EH (cell line): ENCODE measurements at regions not wholly inside any gene's neighbourhood (a gene's known extent, or its start where the extent isn't known, plus 50 kb on each side); places are given as distances from the start of the nearest gene placed in this dataset.
A peak's percentile ranks its signal among the peaks of the same experiment; 100 is the strongest.

ENCODE experiments used
- DNase-seq: peaks from one replicate; pipeline ENCODE4 v3.0.0-alpha.2; 2015; ENCODE audit warnings: low read depth

DNA sequence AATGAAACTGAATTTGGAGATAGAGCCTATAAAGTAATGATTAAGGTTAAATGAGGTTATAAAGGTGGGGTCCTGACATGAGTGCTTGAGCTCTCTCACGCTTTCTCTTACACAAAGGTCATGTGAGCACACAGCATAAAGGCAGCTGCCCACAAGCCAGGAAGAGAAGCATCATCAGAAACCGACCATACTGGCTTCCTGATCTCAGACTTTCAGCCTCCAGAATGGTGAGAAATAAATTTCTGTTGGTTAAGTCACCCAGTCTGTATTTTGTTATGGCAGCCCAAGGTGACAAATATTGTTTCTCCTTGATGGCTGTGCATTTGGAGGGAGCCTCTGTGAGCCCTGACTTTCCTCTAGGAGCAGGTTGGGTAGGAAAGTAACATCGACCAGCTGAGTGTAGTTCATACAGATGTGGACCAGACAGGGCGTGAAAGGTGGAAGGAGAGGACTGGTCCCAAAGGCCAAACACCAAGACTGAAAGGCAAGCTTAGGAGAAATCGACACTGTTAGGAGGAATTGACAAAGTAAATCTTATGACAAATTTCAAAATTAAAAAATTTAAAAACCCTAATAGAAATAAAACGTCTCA lies 97.6 kb upstream of the SLC38A2 start:
- no peak for DNase-seq

DNA sequence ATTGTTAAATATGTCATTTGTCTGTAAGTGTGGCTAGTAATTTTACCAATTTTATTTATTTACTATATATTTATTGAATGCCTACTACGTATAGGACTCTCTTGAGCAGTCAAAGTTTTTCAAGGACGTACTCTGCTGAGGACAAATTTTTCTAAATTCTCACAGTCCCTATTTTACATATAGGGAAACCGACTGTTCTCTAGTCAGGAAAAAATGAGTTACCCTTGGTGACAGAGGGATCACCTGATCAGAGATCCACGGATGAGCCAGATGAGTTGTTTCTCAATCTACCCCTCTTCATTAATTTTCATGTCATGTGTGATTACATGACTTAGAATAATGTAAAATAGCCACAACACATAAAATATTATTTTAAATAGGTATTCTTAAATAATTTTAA lies 96.2 kb upstream of the SLC38A2 start:
- no peak for DNase-seq

DNA sequence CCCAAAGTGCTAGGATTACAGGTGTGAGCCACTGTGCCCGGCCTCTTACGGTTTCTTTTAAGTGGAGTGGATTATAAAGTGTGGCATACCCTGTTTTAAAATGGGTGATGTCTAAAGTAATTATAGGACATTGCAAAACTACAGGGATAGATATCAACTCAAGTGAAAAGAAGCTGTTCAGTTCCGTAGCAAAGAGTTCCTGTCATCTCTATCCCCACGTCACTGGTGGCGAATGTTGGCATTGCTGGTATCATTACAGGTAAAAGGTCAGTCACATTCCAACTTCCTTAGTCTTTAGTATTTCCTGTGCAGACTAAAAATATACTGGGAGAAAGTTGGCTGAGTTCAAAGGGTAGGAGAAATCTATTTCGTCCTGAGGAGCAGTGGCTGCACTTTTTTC lies 95.6 kb upstream of the SLC38A2 start:
- no peak for DNase-seq

DNA sequence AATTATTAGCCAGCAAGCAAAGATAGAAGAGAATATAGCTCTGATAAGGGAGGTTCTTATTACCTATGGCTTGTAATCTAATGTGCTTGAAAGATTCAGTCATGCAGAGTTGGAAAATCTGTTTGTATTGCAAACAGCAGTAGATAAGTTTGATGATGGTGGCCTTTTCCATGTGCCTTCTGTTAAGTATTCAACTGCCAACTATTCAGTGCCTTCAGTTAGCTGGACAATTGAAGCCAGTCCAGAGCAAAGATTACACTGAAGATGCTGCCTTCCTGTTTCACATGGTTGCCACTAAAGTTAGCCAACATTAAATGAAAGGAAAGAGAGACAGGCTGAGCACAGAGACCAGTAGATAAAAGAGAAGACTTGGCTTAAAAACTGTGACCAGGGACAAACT lies 92.7 kb upstream of the SLC38A2 start:
- no peak for DNase-seq

DNA sequence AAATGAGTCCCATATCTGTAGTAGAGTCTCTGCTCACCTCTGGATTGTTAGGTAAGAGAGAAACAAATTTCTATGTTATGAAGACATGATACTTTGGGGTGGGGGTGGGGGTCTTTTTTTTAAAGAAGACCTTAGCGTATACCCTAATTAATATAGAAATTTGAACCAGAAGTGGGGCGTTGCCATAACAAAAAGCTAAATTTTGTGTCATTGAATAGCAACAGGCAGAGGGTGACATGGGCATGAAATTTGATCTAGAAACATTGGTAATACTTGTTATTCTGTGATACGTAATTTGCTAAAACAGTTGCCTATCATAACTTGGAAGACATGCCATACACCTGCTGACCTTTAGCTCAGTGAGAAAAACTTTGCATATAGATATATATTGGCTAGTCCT lies 92.3 kb upstream of the SLC38A2 start:
- DNase-seq, result no peak

DNA sequence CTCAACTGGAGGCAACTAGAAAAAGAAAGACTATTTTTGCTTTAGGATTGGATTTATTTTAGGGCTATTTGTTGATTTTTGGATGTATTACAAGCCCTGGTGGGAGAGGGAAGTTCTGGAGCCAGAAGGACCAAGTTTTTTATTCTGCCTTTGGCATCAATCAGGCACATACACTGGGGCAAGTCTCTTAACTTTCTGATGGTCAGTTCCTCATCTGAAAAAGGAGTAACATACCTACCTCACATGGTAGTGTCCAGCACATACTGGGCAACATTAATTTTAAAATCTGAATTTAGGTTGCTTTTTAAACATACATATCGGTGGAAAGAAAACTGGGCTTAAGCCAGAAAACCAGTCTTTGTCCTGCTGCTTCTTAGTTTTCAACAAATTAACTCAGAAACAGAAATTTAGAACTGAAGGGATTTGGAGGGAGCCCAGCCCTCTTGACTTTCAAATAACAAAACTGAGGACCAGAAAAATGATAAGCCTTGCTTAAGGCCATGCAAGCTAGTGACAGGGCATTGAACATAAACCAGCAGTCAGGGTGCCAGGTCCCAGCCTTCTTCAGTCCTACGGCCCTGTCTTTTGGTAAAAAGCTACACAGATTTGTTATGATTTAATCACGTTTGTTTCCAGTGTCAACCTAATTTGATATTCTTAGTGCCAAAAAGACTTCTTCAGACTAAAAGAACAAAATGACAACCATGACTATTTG lies 90.2 kb upstream of the SLC38A2 start:
- DNase-seq, result no peak

DNA sequence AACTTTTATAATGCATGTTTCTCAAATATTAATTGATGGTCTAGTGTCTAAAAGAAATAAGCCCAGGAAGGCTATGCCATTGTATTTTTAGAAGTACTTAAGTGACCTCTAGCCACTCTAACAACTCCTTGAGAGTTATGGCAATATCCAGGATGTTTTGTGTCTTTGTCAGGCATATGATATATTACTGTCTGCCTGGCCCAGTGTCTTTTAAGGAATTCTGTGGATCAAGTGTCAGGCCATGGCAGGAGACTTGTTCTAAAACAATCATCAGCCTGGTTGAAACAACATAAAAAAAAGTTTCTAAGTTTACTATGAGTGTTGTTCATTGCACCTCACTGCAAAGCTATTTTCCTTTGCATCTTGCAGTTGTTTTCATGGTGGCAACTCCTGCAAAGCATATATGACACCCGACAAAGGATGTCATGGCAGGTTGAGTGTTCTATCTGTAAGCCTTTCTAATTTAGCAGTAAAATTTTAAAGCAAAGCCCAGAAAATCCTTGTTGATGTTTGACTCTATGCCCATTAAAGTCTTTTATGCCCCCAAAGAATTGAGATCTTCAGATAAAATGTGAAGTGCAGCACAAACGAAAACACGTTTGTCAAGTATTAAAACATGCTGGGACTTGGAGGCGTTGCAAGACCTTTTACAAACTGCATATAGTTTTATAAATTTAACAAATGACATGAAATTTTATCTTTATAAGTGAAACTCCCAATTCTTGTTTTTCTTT lies 89.5 kb upstream of the SLC38A2 start:
- DNase-seq, result peak; percentile 70

DNA sequence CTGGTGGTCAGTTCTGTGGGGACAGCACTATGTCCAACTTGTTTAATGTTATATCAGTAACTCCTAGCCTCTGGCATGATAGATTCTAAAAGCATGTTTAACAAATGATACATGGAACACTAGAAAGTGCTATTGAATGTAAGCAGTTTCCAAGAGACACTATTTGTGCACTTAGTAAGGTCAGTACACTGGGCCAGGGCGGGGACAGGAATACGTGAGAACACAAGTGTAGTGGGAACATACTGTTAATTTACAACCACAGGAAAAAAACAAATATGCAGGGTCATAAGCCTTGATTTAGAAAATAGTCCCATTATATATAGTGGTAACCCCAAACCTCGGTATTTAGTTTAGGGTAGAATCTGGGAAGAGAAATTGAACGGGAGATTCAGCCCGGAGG lies 88.9 kb upstream of the SLC38A2 start:
- DNase-seq, result no peak

DNA sequence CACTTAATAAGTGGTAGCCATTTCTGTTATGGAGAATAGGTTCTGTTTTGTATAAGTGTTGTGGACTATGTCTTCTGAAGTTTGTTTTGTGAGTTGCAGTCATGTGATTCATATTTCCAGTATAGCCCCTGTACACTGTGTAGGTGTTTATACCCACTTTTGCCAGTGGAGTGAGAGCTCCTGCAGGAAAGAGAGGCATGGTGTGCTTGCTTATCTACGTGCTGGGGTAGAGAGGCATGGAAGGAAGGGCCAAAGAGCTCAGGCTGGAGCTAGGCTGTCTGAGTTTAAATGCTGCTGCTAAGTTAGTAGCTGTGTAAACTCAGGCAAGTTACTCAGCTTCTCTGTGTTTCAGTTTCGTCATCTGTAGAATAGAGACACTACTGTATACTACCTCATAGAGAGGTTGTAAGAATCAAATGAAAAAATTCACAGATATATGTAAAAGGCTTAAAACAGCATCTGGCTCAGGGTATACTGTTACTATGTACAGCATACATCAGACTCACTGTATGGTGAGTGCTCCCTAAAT lies 88.2 kb upstream of the SLC38A2 start:
- no peak for DNase-seq

DNA sequence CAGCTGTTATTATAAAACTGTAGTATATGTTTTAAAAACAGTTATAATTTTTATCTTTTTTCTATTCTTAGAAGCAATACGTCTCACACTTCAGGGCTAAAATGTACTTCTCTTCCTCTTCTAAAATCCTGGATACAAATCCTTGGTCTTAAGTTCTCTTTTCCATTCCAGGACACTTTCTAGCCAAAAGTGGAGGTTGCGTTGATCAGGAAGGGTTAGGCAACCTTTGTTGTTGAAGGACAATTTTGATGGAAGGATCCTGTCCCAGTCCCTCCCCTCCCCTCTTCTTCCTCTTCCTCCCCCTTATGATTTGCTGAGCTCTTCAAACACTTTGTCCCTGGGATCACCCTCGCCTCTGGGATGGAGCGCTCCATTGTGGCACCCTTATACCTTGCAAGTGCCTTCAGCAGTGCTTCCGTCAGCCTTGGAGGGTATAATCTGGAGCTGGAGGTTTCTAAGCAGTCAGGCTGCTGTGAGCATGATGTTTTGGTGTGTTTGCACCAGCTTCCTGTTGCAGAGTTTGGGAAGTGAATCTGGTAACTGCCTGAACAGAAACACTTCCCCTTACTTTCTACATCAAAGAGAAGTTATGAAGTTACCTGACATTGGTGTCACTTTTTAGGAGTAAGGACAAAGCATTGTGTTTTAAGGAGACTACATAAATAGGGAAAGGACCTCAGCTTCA lies 87.4 kb upstream of the SLC38A2 start:
- no peak for DNase-seq

DNA sequence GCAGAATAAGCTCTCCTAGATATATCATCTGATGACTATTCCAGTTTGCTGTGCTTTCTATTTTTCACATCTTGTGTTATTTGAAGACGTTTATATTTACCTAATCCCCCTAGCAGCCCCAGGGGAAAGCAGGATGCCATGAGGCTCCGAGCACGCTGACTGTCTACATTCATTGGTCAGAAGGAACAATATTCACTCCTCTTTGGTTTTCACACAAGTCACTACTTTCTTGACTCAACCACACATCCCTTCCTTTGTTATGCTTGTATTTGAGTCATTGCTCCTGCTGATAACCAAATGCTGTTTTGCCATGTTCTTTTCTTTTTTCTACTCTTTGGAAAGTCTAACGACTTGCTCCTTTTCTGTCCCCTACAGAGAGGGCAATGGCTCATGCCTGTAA lies 86.5 kb upstream of the SLC38A2 start:
- peak; percentile 79 for DNase-seq

DNA sequence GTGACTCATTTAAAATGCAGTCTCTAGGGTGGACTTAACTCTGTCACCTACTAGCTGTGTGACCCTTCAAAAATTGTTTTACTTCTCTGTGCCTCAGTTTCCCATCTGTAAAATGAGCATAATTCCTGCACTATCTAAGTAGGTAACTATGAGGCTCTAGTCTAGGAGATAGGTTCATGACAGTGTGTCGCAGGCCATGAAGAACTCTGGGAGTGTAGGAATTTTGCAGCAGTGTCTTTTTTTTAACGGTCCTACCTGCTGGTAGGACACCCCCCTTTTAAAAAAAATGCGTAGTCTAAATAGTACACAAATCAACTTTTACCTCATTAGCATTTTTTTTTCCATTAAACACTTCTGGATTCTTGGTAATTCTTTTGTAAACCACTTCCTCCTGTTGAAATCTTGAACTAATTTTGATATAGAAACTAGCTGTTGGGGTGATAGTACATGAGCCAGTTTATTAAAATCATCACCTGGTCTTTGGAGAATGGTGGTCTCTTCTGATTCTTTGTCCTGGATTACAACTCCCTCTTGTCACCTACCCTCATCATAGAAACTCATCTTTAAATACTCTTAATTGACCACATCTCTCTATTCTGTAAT lies 86.0 kb upstream of the SLC38A2 start:
- DNase-seq, result no peak

DNA sequence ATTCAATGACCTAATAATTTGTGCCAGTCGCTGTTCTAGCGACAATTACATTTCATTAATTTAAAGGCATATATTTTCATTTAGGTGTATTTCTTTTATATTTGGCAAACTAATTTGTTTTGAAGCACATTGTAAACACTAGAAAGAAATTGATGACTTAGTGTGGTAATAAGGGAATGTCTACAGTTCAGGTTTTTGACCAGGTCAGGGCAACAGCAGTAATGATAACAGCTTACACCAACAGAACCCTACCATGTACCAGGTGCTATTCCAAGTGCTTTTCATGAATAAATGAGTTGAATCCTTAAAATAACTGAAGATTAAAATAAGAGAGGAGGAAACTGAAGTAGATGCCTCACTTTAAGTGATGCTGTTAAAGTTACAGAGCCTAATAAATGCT lies 85.4 kb upstream of the SLC38A2 start:
- no peak for DNase-seq

DNA sequence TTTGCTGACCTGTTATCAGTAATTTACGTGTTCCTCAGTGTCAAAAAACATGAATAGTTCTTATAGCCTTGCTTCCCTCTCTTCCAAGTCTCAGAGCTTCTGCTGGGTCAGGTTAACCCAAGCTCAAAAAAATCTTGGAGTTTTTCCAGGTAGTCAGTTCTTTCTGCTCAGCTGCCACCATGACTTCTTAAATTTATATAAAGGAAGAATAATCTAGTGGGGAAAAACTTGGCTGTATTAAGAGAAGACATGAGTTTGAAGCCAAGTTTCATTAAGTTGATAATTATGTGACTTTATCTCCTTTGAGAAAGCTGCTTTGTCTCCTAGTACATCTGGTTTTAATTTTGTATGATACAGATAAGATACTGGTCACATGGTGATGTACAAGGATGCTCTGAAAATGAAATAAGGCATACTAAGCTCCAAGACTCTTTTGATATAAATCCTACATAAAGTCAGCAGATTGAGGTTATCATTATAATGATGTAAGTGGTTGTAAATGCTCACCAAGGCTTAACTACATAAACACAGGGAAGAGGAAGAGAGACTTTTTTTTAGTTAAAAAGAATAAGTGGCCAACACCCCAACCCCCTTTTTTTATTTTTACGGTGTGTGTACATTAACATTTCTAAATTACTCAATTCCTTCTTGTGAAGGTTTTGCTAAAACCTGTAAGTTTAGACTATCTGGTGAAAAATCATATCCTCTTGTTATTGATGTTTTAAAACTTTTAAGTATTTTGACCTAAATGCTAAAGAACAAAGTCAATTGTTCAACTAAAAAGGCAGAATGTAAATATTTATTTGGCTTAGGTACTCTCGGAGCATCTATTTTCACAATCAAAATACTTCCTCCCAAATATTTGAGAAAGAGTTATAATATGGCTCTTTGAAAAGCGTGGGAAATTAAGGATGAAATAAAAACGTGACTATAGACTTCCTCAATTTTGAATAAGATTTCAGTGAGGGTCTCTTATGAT lies 84.1 kb upstream of the SLC38A2 start:
- DNase-seq, result peak; percentile 66

DNA sequence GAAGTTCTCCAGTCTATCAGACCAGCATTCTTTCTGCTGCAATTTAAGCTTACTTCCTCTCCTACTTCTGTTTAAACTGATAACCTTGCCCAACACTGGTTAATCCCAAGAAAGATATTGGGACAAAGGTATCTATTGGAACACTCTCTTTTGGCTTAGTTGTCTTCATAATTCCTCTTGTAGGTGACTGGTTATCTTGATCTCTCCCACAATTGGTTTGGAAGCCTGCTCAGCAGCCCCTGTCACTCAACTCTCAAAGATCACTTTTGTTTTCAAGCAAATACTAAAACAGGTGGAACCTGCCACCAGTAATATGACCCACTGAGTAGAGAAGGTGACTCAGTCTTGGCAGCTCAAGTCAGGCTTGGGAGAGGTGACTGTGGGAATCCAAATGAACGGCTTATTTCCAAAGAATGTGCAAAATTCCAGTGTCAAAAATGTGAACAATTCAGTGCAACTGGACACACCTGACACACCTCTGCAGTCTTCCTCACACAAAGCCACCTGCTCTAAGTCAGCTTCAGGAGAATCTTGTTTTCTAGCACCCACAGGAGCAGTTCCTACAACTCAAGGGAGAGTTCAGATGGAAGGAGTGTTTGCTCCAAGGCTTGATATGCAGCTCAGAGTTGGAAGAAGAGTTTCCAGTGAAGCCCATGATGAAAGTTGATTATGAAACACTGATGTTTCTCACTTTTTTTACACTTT lies 83.2 kb upstream of the SLC38A2 start:
- no peak for DNase-seq

DNA sequence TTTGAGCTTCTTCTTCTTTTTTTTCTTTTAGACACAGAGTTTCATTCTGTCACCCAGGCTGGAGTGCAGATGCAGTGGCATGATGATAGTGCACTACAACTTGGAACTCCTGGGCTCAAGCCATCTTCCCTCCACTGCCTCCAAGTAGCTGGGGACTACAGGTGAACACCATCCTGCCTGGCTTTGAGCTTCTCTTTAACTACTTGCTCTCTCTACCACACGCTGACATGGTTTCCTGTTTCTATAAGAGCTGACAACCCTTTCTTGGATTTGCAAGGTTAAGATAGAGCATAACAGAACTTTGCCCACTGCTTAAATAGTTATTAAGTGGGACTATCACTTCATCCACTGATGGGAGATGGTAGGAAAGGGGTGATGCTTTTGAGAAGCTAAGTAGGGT lies 82.4 kb upstream of the SLC38A2 start:
- DNase-seq, result no peak

DNA sequence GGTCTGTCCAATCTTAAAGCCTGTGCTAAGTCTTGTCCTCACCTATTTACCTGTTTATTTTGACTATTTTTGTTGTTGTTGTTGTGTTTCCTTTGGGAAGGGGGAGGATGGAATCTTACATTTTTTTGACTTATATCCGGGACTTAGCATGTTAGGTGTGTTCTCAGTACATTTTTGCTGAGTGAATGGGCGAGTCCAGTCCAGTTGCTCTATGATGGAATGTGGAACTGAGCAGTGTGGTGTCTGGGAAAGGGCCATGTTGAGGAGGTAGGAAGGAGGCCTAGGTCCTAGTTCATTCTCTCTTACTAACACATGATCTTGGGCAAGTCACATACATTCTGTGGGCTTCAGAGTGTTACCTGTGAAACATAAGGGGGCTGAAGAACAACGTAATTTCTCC lies 80.9 kb upstream of the SLC38A2 start:
- no peak for DNase-seq

DNA sequence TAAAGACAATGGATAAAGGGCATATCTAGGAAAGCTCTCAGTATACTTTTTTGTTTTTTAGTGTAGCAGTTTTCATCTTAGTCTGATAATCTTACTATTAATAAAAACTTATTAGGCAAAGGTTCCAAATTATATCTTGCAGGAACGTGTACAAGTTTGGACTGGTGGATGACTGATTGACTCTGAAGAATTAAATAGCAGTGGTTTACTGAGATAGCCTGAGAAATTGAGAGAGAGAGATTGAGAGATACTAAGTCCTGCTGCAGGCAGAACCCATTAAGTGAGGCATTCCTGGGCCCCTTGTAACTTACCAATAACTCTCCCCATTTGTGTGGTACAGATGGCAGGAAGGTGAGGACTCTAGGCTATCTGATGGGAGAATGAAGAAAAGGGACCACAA lies 80.2 kb upstream of the SLC38A2 start:
- no peak for DNase-seq

DNA sequence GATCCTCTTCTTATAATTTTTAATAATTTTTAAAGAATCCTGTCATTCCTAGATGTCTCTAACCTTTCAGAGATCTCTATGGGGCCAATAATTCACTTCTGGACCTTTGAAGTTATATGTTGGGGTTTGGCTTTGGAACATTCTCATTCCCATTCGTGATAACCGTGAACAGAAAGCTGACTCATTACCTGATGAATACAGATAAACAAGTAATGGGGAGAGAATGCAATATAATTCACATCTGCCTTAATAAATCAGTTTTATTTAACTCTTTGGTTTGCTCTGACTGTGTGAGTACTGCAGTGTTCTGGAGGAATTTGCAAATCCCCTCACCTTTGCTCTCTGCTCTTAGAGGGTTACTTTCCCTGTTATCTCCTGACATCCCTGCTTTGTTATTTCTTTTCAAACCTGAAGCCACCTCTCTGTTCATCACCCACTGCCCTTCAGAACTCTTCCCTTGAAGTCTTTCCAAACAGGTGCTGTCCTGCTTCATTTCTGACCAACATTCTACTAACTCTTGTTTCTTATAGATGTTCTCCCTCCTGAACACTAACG lies 79.6 kb upstream of the SLC38A2 start:
- peak; percentile 47 for DNase-seq
